ENCODE measurements at regions not wholly inside any gene's neighbourhood (a gene's known extent, or its start where the extent isn't known, plus 50 kb on each side); places are given as distances from the start of the nearest gene placed in this dataset.

DNA sequence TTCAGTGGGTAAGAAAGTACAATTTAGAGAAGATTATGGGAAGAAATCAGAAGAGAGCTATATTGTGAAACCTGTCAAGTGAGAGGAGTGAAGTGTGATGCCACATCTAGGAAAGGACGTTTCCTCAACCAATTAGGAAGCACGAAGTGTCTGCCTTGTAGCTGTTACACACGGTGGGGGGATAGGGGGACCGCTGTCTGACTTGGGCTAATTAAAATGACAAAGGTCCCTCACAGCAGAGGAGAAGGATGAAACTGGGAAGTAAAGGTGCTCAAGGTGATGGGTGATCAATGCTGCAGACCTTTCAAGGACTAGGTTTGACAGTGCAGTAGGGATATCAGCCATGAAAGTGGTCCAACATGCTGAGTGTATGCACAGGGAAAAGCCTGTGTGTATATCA is 181.1 kb upstream of the PRSS16 start (continued):
- TF ChIP-seq, protein P1, sequence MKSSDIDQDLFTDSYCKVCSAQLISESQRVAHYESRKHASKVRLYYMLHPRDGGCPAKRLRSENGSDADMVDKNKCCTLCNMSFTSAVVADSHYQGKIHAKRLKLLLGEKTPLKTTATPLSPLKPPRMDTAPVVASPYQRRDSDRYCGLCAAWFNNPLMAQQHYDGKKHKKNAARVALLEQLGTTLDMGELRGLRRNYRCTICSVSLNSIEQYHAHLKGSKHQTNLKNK (CRISPR knock-in tag; IDR thresholded peaks at IDR 0.05): no peak

DNA sequence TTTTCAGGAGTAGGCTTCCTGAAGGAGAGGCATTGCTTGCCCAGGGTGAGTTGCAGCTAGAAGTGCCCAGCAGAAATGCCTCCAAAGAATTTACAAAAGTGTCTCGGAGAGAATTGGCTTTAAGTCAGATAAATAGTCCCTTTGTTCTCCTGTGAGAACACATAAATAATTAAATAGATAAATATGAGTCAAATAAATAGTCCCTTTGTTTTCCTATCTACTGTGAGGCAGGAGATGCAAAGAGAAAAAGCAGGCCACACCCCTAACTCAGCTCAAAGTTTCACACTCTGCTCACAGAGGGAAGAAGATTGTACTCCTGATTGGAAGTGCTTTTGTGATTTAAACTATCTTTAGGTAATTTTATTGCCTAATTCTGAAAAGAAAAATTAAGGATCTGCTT is 180.7 kb upstream of the PRSS16 start:
- H3K27ac Mint-ChIP-seq: peak overlapping the region; percentile 61
- no peaks in the 10 kb centered on the region for H3K36me3 Mint-ChIP-seq
- CTCF ChIA-PET: interaction anchor here (0.8 kb wide), 2 partner anchors 12 to 471 kb away, joined by 4 read pairs; no protein-coding TSS in a partner anchor
- POLR2A ChIA-PET: no interaction called here
- peaks cover 11% of the 10 kb centered on the region for H3K4me1 Mint-ChIP-seq
- DNase-seq (ENCODE audit: low spot score) (no peak), ATAC-seq (peak; percentile 35)
- H3K9me3 Mint-ChIP-seq: no peaks in the 10 kb centered on the region
- H3K27me3 Mint-ChIP-seq (ENCODE audit: low read depth): no peaks in the 10 kb centered on the region
- H3K4me3 Mint-ChIP-seq: peak overlapping the region; percentile 18
- TF ChIP-seq ELF4 (CRISPR knock-in tag; IDR thresholded peaks at IDR 0.05; ENCODE audit: low read depth) (no peak), RELA (CRISPR knock-in tag; IDR thresholded peaks at IDR 0.05; ENCODE audit: borderline replicate concordance) (no peak), RORB (CRISPR knock-in tag; IDR thresholded peaks at IDR 0.05) (no peak), PRRX2 (CRISPR knock-in tag; IDR thresholded peaks at IDR 0.05) (no peak), ATF1 (CRISPR knock-in tag; IDR thresholded peaks at IDR 0.05) (no peak), ZNF121 (CRISPR knock-in tag; IDR thresholded peaks at IDR 0.05) (no peak), ZBTB21 (CRISPR knock-in tag; IDR thresholded peaks at IDR 0.05; ENCODE audit: borderline replicate concordance) (no peak), NFYB (CRISPR knock-in tag; conservative IDR thresholded peaks at IDR 0.05; ENCODE audit: low read depth) (no peak), GABPB1 (CRISPR knock-in tag; IDR thresholded peaks at IDR 0.05) (no peak), FOXJ3 (CRISPR knock-in tag; IDR thresholded peaks at IDR 0.05; ENCODE audit: borderline replicate concordance) (no peak)
- TF ChIP-seq, protein P2, sequence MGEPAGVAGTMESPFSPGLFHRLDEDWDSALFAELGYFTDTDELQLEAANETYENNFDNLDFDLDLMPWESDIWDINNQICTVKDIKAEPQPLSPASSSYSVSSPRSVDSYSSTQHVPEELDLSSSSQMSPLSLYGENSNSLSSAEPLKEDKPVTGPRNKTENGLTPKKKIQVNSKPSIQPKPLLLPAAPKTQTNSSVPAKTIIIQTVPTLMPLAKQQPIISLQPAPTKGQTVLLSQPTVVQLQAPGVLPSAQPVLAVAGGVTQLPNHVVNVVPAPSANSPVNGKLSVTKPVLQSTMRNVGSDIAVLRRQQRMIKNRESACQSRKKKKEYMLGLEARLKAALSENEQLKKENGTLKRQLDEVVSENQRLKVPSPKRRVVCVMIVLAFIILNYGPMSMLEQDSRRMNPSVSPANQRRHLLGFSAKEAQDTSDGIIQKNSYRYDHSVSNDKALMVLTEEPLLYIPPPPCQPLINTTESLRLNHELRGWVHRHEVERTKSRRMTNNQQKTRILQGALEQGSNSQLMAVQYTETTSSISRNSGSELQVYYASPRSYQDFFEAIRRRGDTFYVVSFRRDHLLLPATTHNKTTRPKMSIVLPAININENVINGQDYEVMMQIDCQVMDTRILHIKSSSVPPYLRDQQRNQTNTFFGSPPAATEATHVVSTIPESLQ (CRISPR knock-in tag; IDR thresholded peaks at IDR 0.05): no peak
- TF ChIP-seq, protein P3, sequence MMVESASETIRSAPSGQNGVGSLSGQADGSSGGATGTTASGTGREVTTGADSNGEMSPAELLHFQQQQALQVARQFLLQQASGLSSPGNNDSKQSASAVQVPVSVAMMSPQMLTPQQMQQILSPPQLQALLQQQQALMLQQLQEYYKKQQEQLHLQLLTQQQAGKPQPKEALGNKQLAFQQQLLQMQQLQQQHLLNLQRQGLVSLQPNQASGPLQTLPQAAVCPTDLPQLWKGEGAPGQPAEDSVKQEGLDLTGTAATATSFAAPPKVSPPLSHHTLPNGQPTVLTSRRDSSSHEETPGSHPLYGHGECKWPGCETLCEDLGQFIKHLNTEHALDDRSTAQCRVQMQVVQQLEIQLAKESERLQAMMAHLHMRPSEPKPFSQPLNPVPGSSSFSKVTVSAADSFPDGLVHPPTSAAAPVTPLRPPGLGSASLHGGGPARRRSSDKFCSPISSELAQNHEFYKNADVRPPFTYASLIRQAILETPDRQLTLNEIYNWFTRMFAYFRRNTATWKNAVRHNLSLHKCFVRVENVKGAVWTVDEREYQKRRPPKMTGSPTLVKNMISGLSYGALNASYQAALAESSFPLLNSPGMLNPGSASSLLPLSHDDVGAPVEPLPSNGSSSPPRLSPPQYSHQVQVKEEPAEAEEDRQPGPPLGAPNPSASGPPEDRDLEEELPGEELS (CRISPR knock-in tag; IDR thresholded peaks at IDR 0.05): no peak
- TF ChIP-seq, protein P4, sequence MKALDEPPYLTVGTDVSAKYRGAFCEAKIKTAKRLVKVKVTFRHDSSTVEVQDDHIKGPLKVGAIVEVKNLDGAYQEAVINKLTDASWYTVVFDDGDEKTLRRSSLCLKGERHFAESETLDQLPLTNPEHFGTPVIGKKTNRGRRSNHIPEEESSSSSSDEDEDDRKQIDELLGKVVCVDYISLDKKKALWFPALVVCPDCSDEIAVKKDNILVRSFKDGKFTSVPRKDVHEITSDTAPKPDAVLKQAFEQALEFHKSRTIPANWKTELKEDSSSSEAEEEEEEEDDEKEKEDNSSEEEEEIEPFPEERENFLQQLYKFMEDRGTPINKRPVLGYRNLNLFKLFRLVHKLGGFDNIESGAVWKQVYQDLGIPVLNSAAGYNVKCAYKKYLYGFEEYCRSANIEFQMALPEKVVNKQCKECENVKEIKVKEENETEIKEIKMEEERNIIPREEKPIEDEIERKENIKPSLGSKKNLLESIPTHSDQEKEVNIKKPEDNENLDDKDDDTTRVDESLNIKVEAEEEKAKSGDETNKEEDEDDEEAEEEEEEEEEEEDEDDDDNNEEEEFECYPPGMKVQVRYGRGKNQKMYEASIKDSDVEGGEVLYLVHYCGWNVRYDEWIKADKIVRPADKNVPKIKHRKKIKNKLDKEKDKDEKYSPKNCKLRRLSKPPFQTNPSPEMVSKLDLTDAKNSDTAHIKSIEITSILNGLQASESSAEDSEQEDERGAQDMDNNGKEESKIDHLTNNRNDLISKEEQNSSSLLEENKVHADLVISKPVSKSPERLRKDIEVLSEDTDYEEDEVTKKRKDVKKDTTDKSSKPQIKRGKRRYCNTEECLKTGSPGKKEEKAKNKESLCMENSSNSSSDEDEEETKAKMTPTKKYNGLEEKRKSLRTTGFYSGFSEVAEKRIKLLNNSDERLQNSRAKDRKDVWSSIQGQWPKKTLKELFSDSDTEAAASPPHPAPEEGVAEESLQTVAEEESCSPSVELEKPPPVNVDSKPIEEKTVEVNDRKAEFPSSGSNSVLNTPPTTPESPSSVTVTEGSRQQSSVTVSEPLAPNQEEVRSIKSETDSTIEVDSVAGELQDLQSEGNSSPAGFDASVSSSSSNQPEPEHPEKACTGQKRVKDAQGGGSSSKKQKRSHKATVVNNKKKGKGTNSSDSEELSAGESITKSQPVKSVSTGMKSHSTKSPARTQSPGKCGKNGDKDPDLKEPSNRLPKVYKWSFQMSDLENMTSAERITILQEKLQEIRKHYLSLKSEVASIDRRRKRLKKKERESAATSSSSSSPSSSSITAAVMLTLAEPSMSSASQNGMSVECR (CRISPR knock-in tag; IDR thresholded peaks at IDR 0.05; ENCODE audit: borderline replicate concordance): no peak
- TF ChIP-seq, protein P5, sequence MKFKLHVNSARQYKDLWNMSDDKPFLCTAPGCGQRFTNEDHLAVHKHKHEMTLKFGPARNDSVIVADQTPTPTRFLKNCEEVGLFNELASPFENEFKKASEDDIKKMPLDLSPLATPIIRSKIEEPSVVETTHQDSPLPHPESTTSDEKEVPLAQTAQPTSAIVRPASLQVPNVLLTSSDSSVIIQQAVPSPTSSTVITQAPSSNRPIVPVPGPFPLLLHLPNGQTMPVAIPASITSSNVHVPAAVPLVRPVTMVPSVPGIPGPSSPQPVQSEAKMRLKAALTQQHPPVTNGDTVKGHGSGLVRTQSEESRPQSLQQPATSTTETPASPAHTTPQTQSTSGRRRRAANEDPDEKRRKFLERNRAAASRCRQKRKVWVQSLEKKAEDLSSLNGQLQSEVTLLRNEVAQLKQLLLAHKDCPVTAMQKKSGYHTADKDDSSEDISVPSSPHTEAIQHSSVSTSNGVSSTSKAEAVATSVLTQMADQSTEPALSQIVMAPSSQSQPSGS (CRISPR knock-in tag; IDR thresholded peaks at IDR 0.05; ENCODE audit: borderline replicate concordance, low read depth): no peak
- TF ChIP-seq, protein P6, sequence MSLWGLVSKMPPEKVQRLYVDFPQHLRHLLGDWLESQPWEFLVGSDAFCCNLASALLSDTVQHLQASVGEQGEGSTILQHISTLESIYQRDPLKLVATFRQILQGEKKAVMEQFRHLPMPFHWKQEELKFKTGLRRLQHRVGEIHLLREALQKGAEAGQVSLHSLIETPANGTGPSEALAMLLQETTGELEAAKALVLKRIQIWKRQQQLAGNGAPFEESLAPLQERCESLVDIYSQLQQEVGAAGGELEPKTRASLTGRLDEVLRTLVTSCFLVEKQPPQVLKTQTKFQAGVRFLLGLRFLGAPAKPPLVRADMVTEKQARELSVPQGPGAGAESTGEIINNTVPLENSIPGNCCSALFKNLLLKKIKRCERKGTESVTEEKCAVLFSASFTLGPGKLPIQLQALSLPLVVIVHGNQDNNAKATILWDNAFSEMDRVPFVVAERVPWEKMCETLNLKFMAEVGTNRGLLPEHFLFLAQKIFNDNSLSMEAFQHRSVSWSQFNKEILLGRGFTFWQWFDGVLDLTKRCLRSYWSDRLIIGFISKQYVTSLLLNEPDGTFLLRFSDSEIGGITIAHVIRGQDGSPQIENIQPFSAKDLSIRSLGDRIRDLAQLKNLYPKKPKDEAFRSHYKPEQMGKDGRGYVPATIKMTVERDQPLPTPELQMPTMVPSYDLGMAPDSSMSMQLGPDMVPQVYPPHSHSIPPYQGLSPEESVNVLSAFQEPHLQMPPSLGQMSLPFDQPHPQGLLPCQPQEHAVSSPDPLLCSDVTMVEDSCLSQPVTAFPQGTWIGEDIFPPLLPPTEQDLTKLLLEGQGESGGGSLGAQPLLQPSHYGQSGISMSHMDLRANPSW (CRISPR knock-in tag; conservative IDR thresholded peaks at IDR 0.05; ENCODE audit: low read depth): no peak
- TF ChIP-seq, protein P7, sequence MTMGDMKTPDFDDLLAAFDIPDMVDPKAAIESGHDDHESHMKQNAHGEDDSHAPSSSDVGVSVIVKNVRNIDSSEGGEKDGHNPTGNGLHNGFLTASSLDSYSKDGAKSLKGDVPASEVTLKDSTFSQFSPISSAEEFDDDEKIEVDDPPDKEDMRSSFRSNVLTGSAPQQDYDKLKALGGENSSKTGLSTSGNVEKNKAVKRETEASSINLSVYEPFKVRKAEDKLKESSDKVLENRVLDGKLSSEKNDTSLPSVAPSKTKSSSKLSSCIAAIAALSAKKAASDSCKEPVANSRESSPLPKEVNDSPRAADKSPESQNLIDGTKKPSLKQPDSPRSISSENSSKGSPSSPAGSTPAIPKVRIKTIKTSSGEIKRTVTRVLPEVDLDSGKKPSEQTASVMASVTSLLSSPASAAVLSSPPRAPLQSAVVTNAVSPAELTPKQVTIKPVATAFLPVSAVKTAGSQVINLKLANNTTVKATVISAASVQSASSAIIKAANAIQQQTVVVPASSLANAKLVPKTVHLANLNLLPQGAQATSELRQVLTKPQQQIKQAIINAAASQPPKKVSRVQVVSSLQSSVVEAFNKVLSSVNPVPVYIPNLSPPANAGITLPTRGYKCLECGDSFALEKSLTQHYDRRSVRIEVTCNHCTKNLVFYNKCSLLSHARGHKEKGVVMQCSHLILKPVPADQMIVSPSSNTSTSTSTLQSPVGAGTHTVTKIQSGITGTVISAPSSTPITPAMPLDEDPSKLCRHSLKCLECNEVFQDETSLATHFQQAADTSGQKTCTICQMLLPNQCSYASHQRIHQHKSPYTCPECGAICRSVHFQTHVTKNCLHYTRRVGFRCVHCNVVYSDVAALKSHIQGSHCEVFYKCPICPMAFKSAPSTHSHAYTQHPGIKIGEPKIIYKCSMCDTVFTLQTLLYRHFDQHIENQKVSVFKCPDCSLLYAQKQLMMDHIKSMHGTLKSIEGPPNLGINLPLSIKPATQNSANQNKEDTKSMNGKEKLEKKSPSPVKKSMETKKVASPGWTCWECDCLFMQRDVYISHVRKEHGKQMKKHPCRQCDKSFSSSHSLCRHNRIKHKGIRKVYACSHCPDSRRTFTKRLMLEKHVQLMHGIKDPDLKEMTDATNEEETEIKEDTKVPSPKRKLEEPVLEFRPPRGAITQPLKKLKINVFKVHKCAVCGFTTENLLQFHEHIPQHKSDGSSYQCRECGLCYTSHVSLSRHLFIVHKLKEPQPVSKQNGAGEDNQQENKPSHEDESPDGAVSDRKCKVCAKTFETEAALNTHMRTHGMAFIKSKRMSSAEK (CRISPR knock-in tag; IDR thresholded peaks at IDR 0.05; ENCODE audit: borderline replicate concordance): no peak
- TF ChIP-seq, protein P8, sequence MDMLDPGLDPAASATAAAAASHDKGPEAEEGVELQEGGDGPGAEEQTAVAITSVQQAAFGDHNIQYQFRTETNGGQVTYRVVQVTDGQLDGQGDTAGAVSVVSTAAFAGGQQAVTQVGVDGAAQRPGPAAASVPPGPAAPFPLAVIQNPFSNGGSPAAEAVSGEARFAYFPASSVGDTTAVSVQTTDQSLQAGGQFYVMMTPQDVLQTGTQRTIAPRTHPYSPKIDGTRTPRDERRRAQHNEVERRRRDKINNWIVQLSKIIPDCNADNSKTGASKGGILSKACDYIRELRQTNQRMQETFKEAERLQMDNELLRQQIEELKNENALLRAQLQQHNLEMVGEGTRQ (CRISPR knock-in tag; IDR thresholded peaks at IDR 0.05): no peak

Measured in WTC11 (cell line).